GM18505 (cell line): ENCODE measurements at regions not wholly inside any gene's neighbourhood (a gene's known extent, or its start where the extent isn't known, plus 50 kb on each side); places are given as distances from the start of the nearest gene placed in this dataset.

ENCODE experiments used
- ATAC-seq: cut with Tn5 transposase; IDR thresholded peaks from one replicate; pipeline ENCODE4 v1.9.1; 2021; ENCODE audit not compliant: unreplicated experiment
- POLR2A ChIP-seq: IDR thresholded peaks from 4 replicates; pipeline ENCODE4 v1.6.1; 2011; ENCODE audit warnings: borderline replicate concordance; ENCODE audit not compliant: insufficient read depth, insufficient read length; ENCODE audit errors: extremely low read depth

- ATAC-seq, result no peak
- TF ChIP-seq POLR2A, result no peak
These were observed 169.0 kb upstream of the DDX18 start for GRCh38 chr2:117645458-117645857.

GRCh38 chr2:117646099-117646498 lies 168.4 kb upstream of the DDX18 start:
- no peak for TF ChIP-seq POLR2A
- no peak for ATAC-seq

GRCh38 chr2:117646872-117647271 lies 167.6 kb upstream of the DDX18 start:
- no peak for ATAC-seq
- TF ChIP-seq POLR2A, result no peak

- ATAC-seq, result no peak
- TF ChIP-seq POLR2A, result no peak
These were observed 157.9 kb upstream of the DDX18 start for GRCh38 chr2:117656546-117656945.

- ATAC-seq, result no peak
- no peak for TF ChIP-seq POLR2A
These were observed 152.9 kb upstream of the DDX18 start for GRCh38 chr2:117661619-117662018.

- no peak for ATAC-seq
- no peak for TF ChIP-seq POLR2A
These were observed 140.3 kb upstream of the DDX18 start for GRCh38 chr2:117674172-117674571.

- ATAC-seq, result no peak
- TF ChIP-seq POLR2A, result no peak
These were observed 134.5 kb upstream of the DDX18 start for GRCh38 chr2:117679952-117680351.

GRCh38 chr2:117684919-117685318 lies 129.6 kb upstream of the DDX18 start:
- no peak for ATAC-seq
- TF ChIP-seq POLR2A, result no peak

GRCh38 chr2:117686699-117687098 lies 127.8 kb upstream of the DDX18 start:
- no peak for TF ChIP-seq POLR2A
- peak; percentile 98 for ATAC-seq

GRCh38 chr2:117691595-117691994 lies 122.9 kb upstream of the DDX18 start:
- no peak for TF ChIP-seq POLR2A
- no peak for ATAC-seq

GRCh38 chr2:117692001-117692763 lies 122.3 kb upstream of the DDX18 start:
- no peak for TF ChIP-seq POLR2A
- ATAC-seq, result no peak

- no peak for TF ChIP-seq POLR2A
- ATAC-seq, result no peak
These were observed 121.3 kb upstream of the DDX18 start for GRCh38 chr2:117693154-117693553.

- no peak for ATAC-seq
- no peak for TF ChIP-seq POLR2A
These were observed 120.8 kb upstream of the DDX18 start for GRCh38 chr2:117693651-117694050.

- no peak for ATAC-seq
- no peak for TF ChIP-seq POLR2A
These were observed 116.2 kb upstream of the DDX18 start for GRCh38 chr2:117698287-117698686.

GRCh38 chr2:117698819-117699218 lies 115.7 kb upstream of the DDX18 start:
- no peak for ATAC-seq

More at GRCh38 chr2:117698819-117699218, 115.7 kb upstream of the DDX18 start:
- no peak for TF ChIP-seq POLR2A
